ENCODE measurements at regions not wholly inside any gene's neighbourhood (a gene's known extent, or its start where the extent isn't known, plus 50 kb on each side); places are given as distances from the start of the nearest gene placed in this dataset.
"Not testable (repeated sequence)": the region's sequence is repeated elsewhere in the genome, so short reads cannot be mapped to it uniquely, and the experiment has no call there.

DNA sequence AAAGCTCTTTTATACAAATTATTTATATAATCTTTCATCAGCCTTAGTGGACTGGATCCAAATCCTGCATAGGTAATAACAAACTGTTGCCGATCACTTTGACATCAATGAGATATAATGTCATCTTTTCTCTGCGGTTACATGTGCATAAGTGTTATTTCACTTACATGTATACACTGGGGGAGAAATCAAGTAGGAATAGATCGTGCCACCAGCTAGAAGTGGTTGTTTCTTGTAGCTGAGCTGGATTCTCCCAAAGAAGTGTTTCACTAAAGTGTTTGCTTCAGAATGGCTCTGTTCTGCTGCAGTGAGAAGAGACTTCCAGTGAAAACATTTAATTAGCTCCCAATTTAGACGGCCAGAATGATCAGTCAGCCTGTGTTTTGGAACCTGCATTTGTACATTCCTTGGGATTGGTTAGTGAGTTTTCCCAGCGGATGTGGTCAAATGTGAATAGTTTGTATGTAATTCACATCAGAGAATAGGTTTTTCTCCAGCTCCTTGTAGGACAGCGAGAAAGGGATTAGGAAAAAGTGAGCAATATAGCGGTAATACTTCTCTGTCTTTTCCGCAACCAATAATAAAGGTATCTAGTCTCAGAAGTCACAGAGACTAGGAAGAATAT lies 163.1 kb upstream of the CCN2 start:
- BruUV-seq (replicated peaks): no TSS peak
- TF ChIP-seq STAT1 (conservative IDR thresholded peaks at IDR 0.05) (no peak), KAT2A (conservative IDR thresholded peaks at IDR 0.05; ENCODE audit: control insufficient read depth, low read depth, low read length) (no peak), MYC (IDR thresholded peaks at IDR 0.05; ENCODE audit: insufficient read depth, insufficient read length, insufficient replicate concordance, low read length, severe bottlenecking) (no peak), ZNF207 (IDR thresholded peaks at IDR 0.05; ENCODE audit: borderline replicate concordance) (no peak), IKZF2 (IDR thresholded peaks at IDR 0.05) (no peak)
- ChIA-PET POLR2A (no interaction called here), RAD21 (ENCODE audit: unreplicated experiment) (no interaction called here), SMC1A (ENCODE audit: uncharacterized antibody, unreplicated experiment) (interaction anchor here (1.8 kb wide), 1 partner anchor 29 kb away, joined by 4 read pairs; no protein-coding TSS in a partner anchor), CTCF (no interaction called here)
- ATAC-seq (no peak), DNase-seq (ENCODE audit: low read depth, low spot score) (no peak), FAIRE-seq (no peak)
- Histone ChIP-seq H3K4me3 (no peak overlapping the region), H3K4me1 (ENCODE audit: control insufficient read depth, insufficient read depth, low read length) (no peaks in the 10 kb centered on the region), H3K9me3 (replicated peaks; ENCODE audit: control insufficient read depth, insufficient read depth, low read length) (no peaks in the 10 kb centered on the region; the same call in 2 of the 3 replicates), H3K27me3 (replicated peaks in 1 of 2; ENCODE audit: control insufficient read depth in 2 of 2, insufficient read depth in 2 of 2, low read length in 1 of 2) (no peaks in the 10 kb centered on the region), H3K79me2 (ENCODE audit: control insufficient read depth, insufficient read depth, low read length) (no peaks in the 10 kb centered on the region), H3K36me3 (ENCODE audit: control insufficient read depth in 2 of 2, insufficient read depth in 2 of 2, low read length in 1 of 2) (no peaks in the 10 kb centered on the region), H3K9ac (ENCODE audit: control insufficient read depth, insufficient read depth, low read length) (no peak overlapping the region), H2AFZ (ENCODE audit: control insufficient read depth, low read depth, low read length) (no peak overlapping the region), H3K27ac (ENCODE audit: control insufficient read depth, insufficient read depth) (no peak overlapping the region), H4K20me1 (ENCODE audit: control insufficient read depth, insufficient read depth) (no peaks in the 10 kb centered on the region), H3K4me2 (ENCODE audit: control insufficient read depth, insufficient read depth) (no peak overlapping the region)
- 41% methylated on average over 8 of the region's 8 CpGs for WGBS (ENCODE audit: insufficient coverage, insufficient replicate concordance, low lambda C conversion rate, missing lambda C conversion rate)
- in situ Hi-C loops (cut with MboI): no loop called here
- intact Hi-C loops (cut with micrococcal nuclease; ENCODE audit: unreplicated experiment): no loop called here

DNA sequence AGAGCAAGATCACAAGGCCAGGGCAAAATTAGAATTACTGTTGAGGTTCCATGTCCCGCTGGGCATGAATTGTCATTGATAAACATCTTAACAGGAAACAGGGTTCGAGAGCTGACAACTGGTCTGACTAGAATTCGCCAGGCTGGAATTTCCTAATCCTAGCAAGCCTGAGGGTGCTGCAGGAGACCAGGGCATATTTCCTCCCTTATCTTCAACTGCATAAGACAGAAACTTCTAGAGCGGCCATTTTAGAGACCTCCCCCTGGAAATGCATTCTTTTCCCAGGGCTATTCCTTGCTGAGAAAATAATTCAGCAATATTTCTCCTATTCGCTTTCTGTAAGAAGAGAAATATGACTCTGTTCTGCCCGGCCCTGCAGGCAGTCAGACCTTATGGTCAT lies 158.6 kb upstream of the CCN2 start:
- SMC1A ChIA-PET (ENCODE audit: uncharacterized antibody, unreplicated experiment); H2AFZ ChIP-seq (ENCODE audit: control insufficient read depth, low read depth, low read length); H3K36me3 ChIP-seq (ENCODE audit: control insufficient read depth in 2 of 2, insufficient read depth in 2 of 2, low read length in 1 of 2); intact Hi-C loops (cut with micrococcal nuclease; ENCODE audit: unreplicated experiment); CTCF ChIA-PET; BruUV-seq (replicated peaks); H3K9me3 ChIP-seq (replicated peaks; ENCODE audit: control insufficient read depth, insufficient read depth, low read length); ATAC-seq; H3K4me1 ChIP-seq (ENCODE audit: control insufficient read depth, insufficient read depth, low read length); H3K9ac ChIP-seq (ENCODE audit: control insufficient read depth, insufficient read depth, low read length); H3K79me2 ChIP-seq (ENCODE audit: control insufficient read depth, insufficient read depth, low read length); H3K27me3 ChIP-seq (replicated peaks in 1 of 2; ENCODE audit: control insufficient read depth in 2 of 2, insufficient read depth in 2 of 2, low read length in 1 of 2); FAIRE-seq; H4K20me1 ChIP-seq (ENCODE audit: control insufficient read depth, insufficient read depth); POLR2A ChIA-PET; H3K27ac ChIP-seq (ENCODE audit: control insufficient read depth, insufficient read depth); RAD21 ChIA-PET (ENCODE audit: unreplicated experiment); H3K4me3 ChIP-seq; DNase-seq (ENCODE audit: low read depth, low spot score); H3K4me2 ChIP-seq (ENCODE audit: control insufficient read depth, insufficient read depth); in situ Hi-C loops (cut with MboI): not testable (repeated sequence)
- 11% methylated on average over 6 of the region's 6 CpGs for WGBS (ENCODE audit: insufficient coverage, insufficient replicate concordance, low lambda C conversion rate, missing lambda C conversion rate)

Data from GM12878 (cell line).